CD4-positive, CD25-positive, alpha-beta regulatory T cell (primary cell): ENCODE measurements at regions not wholly inside any gene's neighbourhood (a gene's known extent, or its start where the extent isn't known, plus 50 kb on each side); places are given as distances from the start of the nearest gene placed in this dataset.
"Not testable (repeated sequence)": the region's sequence is repeated elsewhere in the genome, so short reads cannot be mapped to it uniquely, and the experiment has no call there.

Experiments
- ATAC-seq, 2 donors: fragments of 150-1000 bp; cut with Tn5 transposase; one replicate each; pipeline ENCODE4 v1.10.0; 2021; ENCODE audit warnings: low read depth in 2 of 2, moderate number of reproducible peaks in 2 of 2, moderate library complexity in 1 of 2
- DNase-seq, 3 donors: peaks; one replicate each; pipeline versions ENCODE4 v3.0.0 to v3.0.0-alpha.2; 2012 to 2022; ENCODE audit warnings: mixed read lengths in 1 of 3
- H3K27ac ChIP-seq: one replicate; pipeline ENCODE4 v1.7.0; 2013; ENCODE audit warnings: mild to moderate bottlenecking, low read length; ENCODE audit not compliant: insufficient read depth, poor library complexity, severe bottlenecking
- H3K27me3 ChIP-seq: one replicate; pipeline ENCODE4 v1.7.0; 2013; ENCODE audit warnings: low read length; ENCODE audit not compliant: control insufficient read depth, insufficient read depth
- H3K36me3 ChIP-seq: one replicate; pipeline ENCODE4 v1.7.0; 2013; ENCODE audit warnings: mild to moderate bottlenecking, low read length, moderate library complexity; ENCODE audit not compliant: control insufficient read depth, insufficient read depth
- H3K4me1 ChIP-seq: 2 replicates; pipeline ENCODE4 v1.7.0; 2013; ENCODE audit warnings: mild to moderate bottlenecking, low read length; ENCODE audit not compliant: insufficient read depth, control insufficient read depth, poor library complexity, severe bottlenecking
- H3K4me3 ChIP-seq: one replicate; pipeline ENCODE4 v1.7.0; 2013; ENCODE audit warnings: low read depth, mild to moderate bottlenecking, low read length, moderate library complexity
- H3K9me3 ChIP-seq, 2 experiments: 1 replicate in 1 of 2; 2 replicates in 1 of 2; pipeline ENCODE4 v1.7.0; 2013; ENCODE audit warnings: low read length in 2 of 2, mild to moderate bottlenecking in 1 of 2, moderate library complexity in 1 of 2; ENCODE audit not compliant: control insufficient read depth in 2 of 2
- H3K27ac Mint-ChIP-seq, 3 donors: one replicate each; pipeline ENCODE4 v1.8.0; 2020 to 2022; ENCODE audit warnings: mild to moderate bottlenecking in 3 of 3, mixed read lengths in 3 of 3, moderate library complexity in 2 of 3
- H3K27me3 Mint-ChIP-seq: one replicate; pipeline ENCODE4 v1.8.0; 2022; ENCODE audit warnings: mild to moderate bottlenecking, mixed read lengths
- H3K36me3 Mint-ChIP-seq: one replicate; pipeline ENCODE4 v1.8.0; 2020; ENCODE audit warnings: mixed read lengths
- H3K4me1 Mint-ChIP-seq, 4 donors: one replicate each; pipeline ENCODE4 v1.8.0; 2020 to 2022; ENCODE audit warnings: mixed read lengths in 4 of 4, mild to moderate bottlenecking in 1 of 4
- H3K4me3 Mint-ChIP-seq, 4 donors: one replicate each; pipeline ENCODE4 v1.8.0; 2020 to 2022; ENCODE audit warnings: mild to moderate bottlenecking in 4 of 4, mixed read lengths in 4 of 4, moderate library complexity in 3 of 4
- H3K9me3 Mint-ChIP-seq, 7 donors: one replicate each; pipeline ENCODE4 v1.8.0; 2020 to 2022; ENCODE audit warnings: mixed read lengths in 7 of 7, mild to moderate bottlenecking in 3 of 7, moderate library complexity in 2 of 7

- no peaks in the 10 kb centered on the region for H3K4me1 Mint-ChIP-seq
- no peak for DNase-seq
- Histone ChIP-seq H3K9me3 (no peaks in the 10 kb centered on the region), H3K27me3 (no peaks in the 10 kb centered on the region), H3K4me3 (no peak overlapping the region), H3K27ac (no peak overlapping the region), H3K4me1 (no peaks in the 10 kb centered on the region), H3K36me3 (no peaks in the 10 kb centered on the region)
- peaks cover 0 to 14% (median 5%) of the 10 kb centered on the region in 7 donors for H3K9me3 Mint-ChIP-seq
- no peaks in the 10 kb centered on the region for H3K27me3 Mint-ChIP-seq
- no peak for ATAC-seq
- no peaks in the 10 kb centered on the region for H3K36me3 Mint-ChIP-seq
- no peak overlapping the region for H3K4me3 Mint-ChIP-seq
- no peak overlapping the region for H3K27ac Mint-ChIP-seq
Observed at GRCh38 chr2:183892315-183892941, 705.9 kb upstream of the ZNF804A start.

- Histone ChIP-seq H3K27me3 (no peaks in the 10 kb centered on the region), H3K9me3 (no peaks in the 10 kb centered on the region), H3K36me3 (no peaks in the 10 kb centered on the region), H3K27ac (no peak overlapping the region), H3K4me3 (no peak overlapping the region), H3K4me1 (no peaks in the 10 kb centered on the region)
- DNase-seq, result no peak
- H3K9me3 Mint-ChIP-seq, result peaks cover 0 to 8% (median 3%) of the 10 kb centered on the region in 7 donors
- H3K4me3 Mint-ChIP-seq, result no peak overlapping the region
- no peaks in the 10 kb centered on the region for H3K27me3 Mint-ChIP-seq
- H3K36me3 Mint-ChIP-seq, result no peaks in the 10 kb centered on the region
- H3K27ac Mint-ChIP-seq, result no peak overlapping the region
- ATAC-seq, result no peak
- H3K4me1 Mint-ChIP-seq, result no peaks in the 10 kb centered on the region
Observed at GRCh38 chr2:183898641-183899040, 699.7 kb upstream of the ZNF804A start.

GRCh38 chr2:183901931-183902330 lies 696.4 kb upstream of the ZNF804A start:
- no peak for ATAC-seq
- DNase-seq, result no peak
- H3K27ac Mint-ChIP-seq, result no peak overlapping the region
- no peaks in the 10 kb centered on the region for H3K9me3 ChIP-seq
- no peaks in the 10 kb centered on the region for H3K4me1 Mint-ChIP-seq
- H3K36me3 ChIP-seq, result no peaks in the 10 kb centered on the region
- H3K9me3 Mint-ChIP-seq, result peaks cover 0 to 7% (median 5%) of the 10 kb centered on the region in 7 donors
- H3K27me3 Mint-ChIP-seq, result no peaks in the 10 kb centered on the region
- no peaks in the 10 kb centered on the region for H3K4me1 ChIP-seq
- no peak overlapping the region for H3K4me3 ChIP-seq
- H3K4me3 Mint-ChIP-seq, result no peak overlapping the region
- no peaks in the 10 kb centered on the region for H3K36me3 Mint-ChIP-seq
- no peaks in the 10 kb centered on the region for H3K27me3 ChIP-seq
- H3K27ac ChIP-seq, result no peak overlapping the region

GRCh38 chr2:183903026-183903425 lies 695.3 kb upstream of the ZNF804A start:
- ATAC-seq, result no peak
- H3K4me1 Mint-ChIP-seq, result no peaks in the 10 kb centered on the region

GRCh38 chr2:183916041-183916440 lies 682.3 kb upstream of the ZNF804A start:
- DNase-seq, H3K4me3 ChIP-seq, H3K27me3 Mint-ChIP-seq, H3K36me3 Mint-ChIP-seq, H3K27ac Mint-ChIP-seq, H3K4me3 Mint-ChIP-seq, H3K36me3 ChIP-seq, H3K4me1 Mint-ChIP-seq, H3K27ac ChIP-seq, H3K9me3 ChIP-seq, H3K4me1 ChIP-seq, H3K27me3 ChIP-seq, ATAC-seq: not testable (repeated sequence)
- H3K9me3 Mint-ChIP-seq, result peaks cover 0 to 11% (median 0%) of the 10 kb centered on the region in 7 donors

More at GRCh38 chr2:183903026-183903425, 695.3 kb upstream of the ZNF804A start:
- Mint-ChIP-seq H3K27me3 (no peaks in the 10 kb centered on the region), H3K4me3 (no peak overlapping the region), H3K9me3 (peaks cover 0 to 7% (median 5%) of the 10 kb centered on the region in 7 donors), H3K36me3 (no peaks in the 10 kb centered on the region), H3K27ac (no peak overlapping the region)
- H3K27ac ChIP-seq, result no peak overlapping the region
- H3K36me3 ChIP-seq, result no peaks in the 10 kb centered on the region
- no peaks in the 10 kb centered on the region for H3K9me3 ChIP-seq
- no peaks in the 10 kb centered on the region for H3K4me1 ChIP-seq
- H3K27me3 ChIP-seq, result no peaks in the 10 kb centered on the region
- no peak overlapping the region for H3K4me3 ChIP-seq
- DNase-seq, result no peak

- H3K9me3 ChIP-seq, result no peaks in the 10 kb centered on the region
- no peak for DNase-seq
- H3K4me3 ChIP-seq, result no peak overlapping the region
- no peaks in the 10 kb centered on the region for H3K27me3 Mint-ChIP-seq
- H3K4me3 Mint-ChIP-seq, result no peak overlapping the region
- no peaks in the 10 kb centered on the region for H3K4me1 ChIP-seq
- H3K27ac ChIP-seq, result no peak overlapping the region
- H3K27me3 ChIP-seq, result no peaks in the 10 kb centered on the region
- H3K9me3 Mint-ChIP-seq, result peaks cover 0 to 14% (median 4%) of the 10 kb centered on the region in 7 donors
- no peak overlapping the region for H3K27ac Mint-ChIP-seq
- H3K36me3 Mint-ChIP-seq, result no peaks in the 10 kb centered on the region
- no peaks in the 10 kb centered on the region for H3K36me3 ChIP-seq
- no peaks in the 10 kb centered on the region for H3K4me1 Mint-ChIP-seq
- ATAC-seq, result no peak
Observed at GRCh38 chr2:183919167-183919566, 679.2 kb upstream of the ZNF804A start.

GRCh38 chr2:183919926-183920325 lies 678.4 kb upstream of the ZNF804A start:
- H3K27ac ChIP-seq, result no peak overlapping the region
- DNase-seq (no peak), ATAC-seq (no peak)
- H3K9me3 ChIP-seq, result no peaks in the 10 kb centered on the region
- H3K4me3 ChIP-seq, result no peak overlapping the region
- no peaks in the 10 kb centered on the region for H3K27me3 ChIP-seq
- H3K4me1 Mint-ChIP-seq, result no peaks in the 10 kb centered on the region
- no peaks in the 10 kb centered on the region for H3K36me3 Mint-ChIP-seq
- no peaks in the 10 kb centered on the region for H3K27me3 Mint-ChIP-seq
- H3K9me3 Mint-ChIP-seq, result peaks cover 0 to 14% (median 6%) of the 10 kb centered on the region in 7 donors
- H3K4me3 Mint-ChIP-seq, result no peak overlapping the region
- H3K4me1 ChIP-seq, result no peaks in the 10 kb centered on the region
- no peak overlapping the region for H3K27ac Mint-ChIP-seq
- H3K36me3 ChIP-seq, result no peaks in the 10 kb centered on the region

GRCh38 chr2:183925281-183925680 lies 673.0 kb upstream of the ZNF804A start:
- DNase-seq (no peak), ATAC-seq (no peak)
- H3K4me1 ChIP-seq, result no peaks in the 10 kb centered on the region
- no peak overlapping the region for H3K4me3 ChIP-seq
- Mint-ChIP-seq H3K27me3 (no peaks in the 10 kb centered on the region), H3K36me3 (no peaks in the 10 kb centered on the region), H3K9me3 (peaks cover 0 to 25% (median 14%) of the 10 kb centered on the region in 7 donors), H3K4me3 (no peak overlapping the region), H3K27ac (no peak overlapping the region), H3K4me1 (no peaks in the 10 kb centered on the region)
- H3K36me3 ChIP-seq, result no peaks in the 10 kb centered on the region
- H3K27ac ChIP-seq, result no peak overlapping the region
- H3K27me3 ChIP-seq, result no peaks in the 10 kb centered on the region
- H3K9me3 ChIP-seq, result no peaks in the 10 kb centered on the region
